Ovary (tissue), 7 donors: ENCODE measurements at regions not wholly inside any gene's neighbourhood (a gene's known extent, or its start where the extent isn't known, plus 50 kb on each side); places are given as distances from the start of the nearest gene placed in this dataset.
"Not testable (repeated sequence)": the region's sequence is repeated elsewhere in the genome, so short reads cannot be mapped to it uniquely, and the experiment has no call there.

Source experiments
- DNase-seq, 5 donors: peaks; one replicate each; pipeline ENCODE4 v3.0.0-alpha.2; 2019 to 2020
- H3K27ac ChIP-seq, 2 donors: fragments of 200-600 bp; one replicate each; pipeline versions ENCODE4 v1.5.1 to v1.8.0; 2019 to 2022
- H3K27me3 ChIP-seq: fragments of 200-600 bp; one replicate; pipeline ENCODE4 v1.8.0; 2022
- H3K36me3 ChIP-seq: fragments of 200-600 bp; sonication (generic); one replicate; pipeline ENCODE4 v1.5.1; 2019
- H3K4me1 ChIP-seq: one replicate; pipeline ENCODE4 v1.8.1; 2013; ENCODE audit warnings: mild to moderate bottlenecking, moderate library complexity; ENCODE audit not compliant: insufficient read depth
- H3K4me3 ChIP-seq: fragments of 200-600 bp; sonication (generic); one replicate; pipeline ENCODE4 v1.5.1; 2017
- H3K9me3 ChIP-seq, 2 donors: fragments of 200-600 bp in 1 of 2; sonication (generic) in 1 of 2; one replicate each; pipeline versions ENCODE4 v1.5.1 to v1.8.1; 2013 to 2019; ENCODE audit warnings: mild to moderate bottlenecking in 1 of 2, moderate library complexity in 1 of 2
- CTCF ChIP-seq, 3 donors: fragments of 450-650 bp in 2 of 3; fragments of 200-600 bp in 1 of 3; IDR thresholded peaks; one replicate each; pipeline versions ENCODE4 v1.5.1 to v1.8.0; 2016 to 2022; ENCODE audit warnings: antibody characterized with exemption in 3 of 3, mild to moderate bottlenecking in 1 of 3
- EP300 ChIP-seq: sonication (generic); formaldehyde crosslinking; IDR thresholded peaks from one replicate; pipeline ENCODE4 v1.6.1; 2017; ENCODE audit warnings: antibody characterized with exemption
- POLR2A ChIP-seq: fragments of 450-650 bp; IDR thresholded peaks from one replicate; pipeline ENCODE4 v1.6.1; 2017; ENCODE audit warnings: antibody characterized with exemption, mild to moderate bottlenecking, moderate library complexity
- WGBS, 3 donors: extraction: QIAGEN DNeasy Blood & Tissue Kit in 1 of 3; methylation state at CpG; one replicate each; pipeline versions ENCODE4 v1.1.5 to v1.1.7; 2013 to 2017; 5-methylcytosine and 5-hydroxymethylcytosine counted together
- intact Hi-C, 4 donors: fragments of 100-400 bp; cut with DNase I; formaldehyde crosslinking; loops; one replicate each; pipeline versions ENCODE4 v1.11.0 to v1.15.1; 2022 to 2023
- donor health status: DM: no; HTN: no; CAD: no; lungs with moderate emphysema.
- donor health status: DM: no; HTN: no; CAD: no.
- donor health status: Bipolar disorder and iron deficiency.
- donor health status: DM: no; HTN: no; CAD: no.
- donor health status: DM: yes; HTN: yes; CAD: no.

DNA sequence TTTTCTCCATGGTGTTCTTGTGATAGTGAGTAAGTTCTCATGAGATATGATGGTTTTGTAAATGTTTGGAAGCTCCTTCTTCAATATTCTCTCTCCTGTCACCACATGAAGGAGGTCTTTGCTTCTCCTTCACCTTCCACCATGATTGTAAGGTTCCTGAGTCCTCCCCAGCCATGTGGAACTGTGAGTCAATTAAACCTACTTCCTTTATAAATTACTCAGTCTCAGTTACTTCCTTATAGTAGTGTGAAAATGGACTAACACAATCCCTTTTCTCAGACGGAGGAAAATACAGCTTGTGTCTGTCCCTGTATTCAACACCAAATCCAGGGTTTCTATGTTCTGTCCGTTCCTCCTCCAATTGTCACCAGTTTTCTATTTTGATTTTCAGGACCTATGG, 181.0 kb downstream of the ALDH8A1 start:
- Histone ChIP-seq H3K27ac (no peak overlapping the region), H3K4me1 (peaks cover 4% of the 10 kb centered on the region), H3K9me3 (no peaks in the 10 kb centered on the region), H3K4me3 (no peak overlapping the region), H3K36me3 (no peaks in the 10 kb centered on the region), H3K27me3 (no peaks in the 10 kb centered on the region)
- no peak for DNase-seq
- 82 to 86% (median 85%) methylated on average over 2 of the region's 2 CpGs for WGBS, 3 donors
- intact Hi-C loops, result no loop called here
- TF ChIP-seq POLR2A, result no peak
- no peak for TF ChIP-seq EP300
- TF ChIP-seq CTCF (IDR thresholded peaks at IDR 0.05), result no peak

GRCh38 chr6:134766497-134766896, 183.4 kb downstream of the ALDH8A1 start:
- H3K27ac ChIP-seq, result no peak overlapping the region
- H3K27me3 ChIP-seq, result no peaks in the 10 kb centered on the region
- H3K36me3 ChIP-seq, result no peaks in the 10 kb centered on the region
- no peaks in the 10 kb centered on the region for H3K9me3 ChIP-seq
- H3K4me1 ChIP-seq, result no peaks in the 10 kb centered on the region
- intact Hi-C loops, result no loop called here
- TF ChIP-seq POLR2A, result no peak
- TF ChIP-seq CTCF (IDR thresholded peaks at IDR 0.05), result no peak
- no peak for TF ChIP-seq EP300
- DNase-seq, result no peak
- WGBS, 3 donors, result 60 to 63% (median 60%) methylated on average over 3 of the region's 3 CpGs
- H3K4me3 ChIP-seq, result no peak overlapping the region

GRCh38 chr6:134764741-134765140, 185.2 kb downstream of the ALDH8A1 start:
- no peak overlapping the region for H3K27ac ChIP-seq
- H3K4me3 ChIP-seq, result no peak overlapping the region
- intact Hi-C loops, result no loop called here
- H3K27me3 ChIP-seq, result no peaks in the 10 kb centered on the region
- no peaks in the 10 kb centered on the region for H3K36me3 ChIP-seq
- TF ChIP-seq POLR2A, result no peak
- TF ChIP-seq CTCF (IDR thresholded peaks at IDR 0.05), result no peak
- no peak for TF ChIP-seq EP300
- no peak for DNase-seq
- H3K4me1 ChIP-seq, result no peaks in the 10 kb centered on the region
- H3K9me3 ChIP-seq, result no peaks in the 10 kb centered on the region
- WGBS, 3 donors, result 42 to 69% (median 63%) methylated on average over 3 of the region's 3 CpGs

DNA sequence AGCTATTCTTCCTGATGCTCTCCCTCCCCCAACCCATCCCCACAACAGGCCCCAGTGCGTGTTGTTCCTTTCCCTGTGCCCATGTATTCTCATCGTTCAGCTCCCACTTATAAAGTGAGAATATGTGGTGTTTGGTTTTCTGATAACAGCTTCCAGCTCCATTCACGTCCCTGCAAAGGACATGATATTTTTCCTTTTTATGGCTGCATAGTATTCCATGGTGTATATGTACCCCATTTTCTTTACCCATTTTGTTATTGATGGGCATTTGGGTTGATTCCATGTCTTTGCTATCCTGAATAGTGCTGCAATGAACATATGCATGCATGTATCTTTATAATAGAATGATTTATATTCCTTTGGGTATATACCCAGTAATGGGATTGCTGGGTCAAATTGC, 186.3 kb downstream of the ALDH8A1 start:
- intact Hi-C loops, result not testable (repeated sequence)

GRCh38 chr6:134758621-134759020, 191.3 kb downstream of the ALDH8A1 start:
- no peak for TF ChIP-seq CTCF (IDR thresholded peaks at IDR 0.05)
- TF ChIP-seq POLR2A, result no peak
- TF ChIP-seq EP300, result no peak
- H3K36me3 ChIP-seq, result no peaks in the 10 kb centered on the region
- no peak overlapping the region for H3K27ac ChIP-seq
- H3K27me3 ChIP-seq, result no peaks in the 10 kb centered on the region
- H3K9me3 ChIP-seq, result no peaks in the 10 kb centered on the region
- WGBS, 3 donors, result 82 to 96% (median 91%) methylated on average over 4 of the region's 4 CpGs
- no peak for DNase-seq
- intact Hi-C loops, result no loop called here
- H3K4me3 ChIP-seq, result no peak overlapping the region
- H3K4me1 ChIP-seq, result no peaks in the 10 kb centered on the region

More for the DNA sequence above, 186.3 kb downstream of the ALDH8A1 start:
- not testable (repeated sequence) for H3K27ac ChIP-seq, H3K27me3 ChIP-seq, H3K36me3 ChIP-seq, DNase-seq, H3K4me3 ChIP-seq, H3K4me1 ChIP-seq, H3K9me3 ChIP-seq
- 92 to 96% (median 95%) methylated on average over 3 of the region's 3 CpGs for WGBS, 3 donors
